Heart left ventricle (tissue), 13 donors: ENCODE measurements at regions not wholly inside any gene's neighbourhood (a gene's known extent, or its start where the extent isn't known, plus 50 kb on each side); places are given as distances from the start of the nearest gene placed in this dataset.

Source experiments
- CTCF ChIP-seq, 12 donors: fragments of 200-600 bp; sonication (generic) in 4 of 12; IDR thresholded peaks; one replicate each; pipeline versions ENCODE4 v1.5.0 to v1.8.0; 2018 to 2022; ENCODE audit warnings: antibody characterized with exemption in 12 of 12, mild to moderate bottlenecking in 5 of 12
- POLR2A ChIP-seq, 2 donors: fragments of 450-650 bp; IDR thresholded peaks; one replicate each; pipeline ENCODE4 v1.6.1; 2017; ENCODE audit warnings: antibody characterized with exemption in 2 of 2, mild to moderate bottlenecking in 2 of 2, moderate library complexity in 2 of 2
- donor health status: ischemic (EF 13 %, LVEDD 7.1; RV severe dilation, severe dysfunction).
- donor health status: DM: no; HTN: yes; CAD: no.
- donor health status: DM: no; HTN: no; CAD: no.
- donor health status: ischemic (EF 25% LVEDD 6.9; RV normal size, moderate dysfunction).
- donor health status: ischemic (EF 25% LVEDD 5.7; RV mildly dilated, moderate dysfunction).
- donor health status: ischemic (EF 35%, LVEDD 5.7; RV mildly dilated, moderate dysfunction).
- donor health status: nonischemic (EF 11% LVEDD 7.7; RV severe dilation, severe dysfunction).
- donor health status: DM: yes; HTN: yes; CAD: no.
- donor health status: PGD.
- donor health status: ischemic (EF 29% LVEDD 5.4; RV normal size, mild dysfunction).
- donor health status: nonischemic (EF 23%, LVEDD 6.1; RV moderate dilation, normal function).

- no peak for TF ChIP-seq CTCF (IDR thresholded peaks at IDR 0.05)
- TF ChIP-seq POLR2A (IDR thresholded peaks at IDR 0.05): no peak
These were observed 626.5 kb downstream of the QKI start for GRCh38 chr6:164040994-164041393.
